ENCODE measurements at regions not wholly inside any gene's neighbourhood (a gene's known extent, or its start where the extent isn't known, plus 50 kb on each side); places are given as distances from the start of the nearest gene placed in this dataset.
"Not testable (repeated sequence)": the region's sequence is repeated elsewhere in the genome, so short reads cannot be mapped to it uniquely, and the experiment has no call there.

DNA sequence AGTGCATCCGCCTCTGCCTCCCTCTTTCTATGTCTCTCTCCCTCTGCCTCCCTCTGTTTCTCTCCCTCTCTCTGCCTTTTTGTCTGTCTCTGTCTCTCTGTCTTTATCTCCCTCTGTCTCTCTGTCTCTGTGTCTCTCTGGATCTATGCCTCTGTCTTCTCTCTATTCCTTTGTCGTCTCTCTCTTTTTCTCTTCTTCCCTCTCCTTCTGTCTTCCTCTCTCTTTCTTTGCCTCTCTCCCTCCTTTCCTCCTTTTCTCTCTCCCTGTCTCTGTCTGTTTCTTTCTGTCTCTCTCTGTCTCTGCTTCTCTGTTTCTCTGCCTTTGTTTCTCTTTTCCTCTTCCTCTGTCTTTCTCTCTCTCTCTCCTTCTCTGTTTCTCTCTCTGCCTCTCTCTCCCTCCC, 678.8 kb upstream of the NRP1 start:
- no peak for DNase-seq (ENCODE audit: low read depth)

DNA sequence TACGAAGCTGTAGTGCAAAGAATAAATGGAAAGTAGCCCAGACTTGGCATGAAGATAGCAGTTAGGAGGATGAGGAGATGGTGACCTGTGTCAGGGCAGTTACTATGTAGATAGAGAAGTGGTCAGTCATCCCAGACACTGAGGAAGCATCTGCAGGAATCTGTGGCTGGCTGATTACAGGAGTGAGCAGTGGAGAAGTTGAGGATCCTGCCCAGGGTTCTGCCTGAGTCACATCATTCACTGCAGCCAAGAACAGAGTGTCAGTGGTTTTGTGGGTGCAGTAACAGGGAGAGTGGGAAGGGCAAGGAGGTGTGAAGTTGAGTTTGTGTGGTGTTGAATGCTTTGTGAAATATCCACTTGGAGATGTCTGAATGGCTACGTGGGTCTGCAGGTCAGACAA, 676.4 kb upstream of the NRP1 start:
- no peak for DNase-seq (ENCODE audit: low read depth)

- DNase-seq (ENCODE audit: low read depth), result not testable (repeated sequence)
Measured at GRCh38 chr10:34010228-34010627, 675.8 kb upstream of the NRP1 start.

GRCh38 chr10:34008656-34009055, 674.2 kb upstream of the NRP1 start:
- no peak for DNase-seq (ENCODE audit: low read depth)

DNA sequence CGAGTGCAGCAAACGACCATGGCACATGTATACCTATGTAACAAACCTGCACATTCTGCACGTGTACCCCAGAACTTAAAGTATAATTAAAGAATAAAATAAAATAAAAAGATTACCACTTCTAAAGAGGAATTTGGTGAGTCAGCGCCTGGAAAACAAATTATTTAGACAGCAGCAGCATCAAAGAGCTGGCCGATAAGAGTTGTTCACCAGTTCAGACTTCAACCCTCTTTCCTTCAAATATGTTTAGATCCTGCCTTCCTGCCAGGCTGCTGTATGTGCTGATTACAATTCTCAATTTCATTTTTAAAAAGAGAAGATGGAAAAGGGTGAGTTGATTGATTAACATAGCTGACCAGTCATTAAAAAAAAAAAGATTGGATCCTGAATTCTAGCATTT, 672.0 kb upstream of the NRP1 start:
- DNase-seq (ENCODE audit: low read depth), result no peak

GRCh38 chr10:34003561-34003960, 669.1 kb upstream of the NRP1 start:
- DNase-seq (ENCODE audit: low read depth), result no peak

DNA sequence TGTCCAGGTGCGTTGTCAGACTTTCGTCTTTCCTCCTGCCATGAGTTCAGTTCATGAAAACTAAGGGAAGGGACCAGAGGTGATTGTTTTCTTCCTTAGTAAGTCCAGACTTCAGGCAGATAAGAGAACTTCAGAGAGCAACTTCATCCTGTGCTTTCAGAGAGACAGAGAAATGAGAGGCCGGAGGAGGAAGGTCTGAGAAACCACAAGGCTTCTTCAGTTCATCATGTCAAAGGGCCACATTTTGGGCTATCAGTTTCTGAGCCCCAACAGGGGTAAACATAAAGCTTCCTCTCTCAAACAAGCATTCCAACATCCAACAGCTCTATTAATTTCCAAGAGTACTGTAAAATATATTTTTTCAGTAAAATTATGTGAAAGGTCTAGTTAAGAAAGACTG, 668.4 kb upstream of the NRP1 start:
- no peak for DNase-seq (ENCODE audit: low read depth)

GRCh38 chr10:34001831-34002230, 667.4 kb upstream of the NRP1 start:
- DNase-seq (ENCODE audit: low read depth), result no peak

DNA sequence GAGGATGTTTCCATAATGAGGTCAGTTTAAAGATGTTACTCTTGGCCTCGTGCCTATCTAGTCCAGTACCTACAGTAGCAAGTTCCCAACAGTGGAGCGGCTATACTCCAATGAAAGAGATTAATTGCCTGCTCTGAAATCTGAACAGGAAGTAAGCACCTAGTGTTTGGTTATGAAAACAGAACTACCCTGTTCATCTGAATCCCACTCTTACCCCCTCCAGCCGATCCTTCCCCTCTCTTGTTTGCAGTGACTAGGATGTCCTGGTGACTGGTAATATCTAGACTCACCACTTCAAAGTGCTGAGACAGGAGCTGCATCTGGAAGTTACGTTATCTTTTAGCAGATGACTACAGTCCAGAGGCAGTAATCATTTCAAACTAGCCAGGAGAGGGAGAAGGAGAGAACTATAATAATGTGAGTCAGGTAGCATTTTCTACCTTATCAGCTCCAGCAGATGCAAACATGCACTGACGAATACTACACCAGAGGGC, 666.7 kb upstream of the NRP1 start:
- no peak for DNase-seq (ENCODE audit: low read depth)

- no peak for DNase-seq (ENCODE audit: low read depth)
Measured at GRCh38 chr10:33993917-33994316, 659.5 kb upstream of the NRP1 start.

DNA sequence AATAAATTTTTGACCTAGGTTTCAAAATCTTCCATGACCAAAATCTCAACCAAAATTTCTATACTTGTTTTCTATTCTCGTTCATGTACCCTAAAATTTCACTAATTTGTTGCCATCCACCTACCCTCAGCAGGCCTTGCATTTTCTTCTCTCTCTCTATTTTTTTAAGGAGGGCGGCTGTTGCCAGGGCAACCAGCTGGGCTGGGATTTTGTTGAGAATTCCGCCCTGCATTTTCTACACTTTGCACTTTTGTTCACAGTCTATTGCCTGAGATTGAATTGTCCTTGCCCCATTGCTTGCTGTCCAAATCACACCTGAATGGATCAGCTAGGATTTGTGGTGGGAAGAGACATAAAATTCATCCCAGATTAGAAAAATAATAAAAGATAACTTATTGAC, 657.5 kb upstream of the NRP1 start:
- no peak for DNase-seq (ENCODE audit: low read depth)

- no peak for DNase-seq (ENCODE audit: low read depth)
Measured at GRCh38 chr10:33986515-33986914, 652.0 kb upstream of the NRP1 start.

- no peak for DNase-seq (ENCODE audit: low read depth)
Measured at GRCh38 chr10:33986016-33986415, 651.5 kb upstream of the NRP1 start.

- no peak for DNase-seq (ENCODE audit: low read depth)
Measured at GRCh38 chr10:33982995-33983394, 648.5 kb upstream of the NRP1 start.

- no peak for DNase-seq (ENCODE audit: low read depth)
Measured at GRCh38 chr10:33981301-33981700, 646.8 kb upstream of the NRP1 start.

DNA sequence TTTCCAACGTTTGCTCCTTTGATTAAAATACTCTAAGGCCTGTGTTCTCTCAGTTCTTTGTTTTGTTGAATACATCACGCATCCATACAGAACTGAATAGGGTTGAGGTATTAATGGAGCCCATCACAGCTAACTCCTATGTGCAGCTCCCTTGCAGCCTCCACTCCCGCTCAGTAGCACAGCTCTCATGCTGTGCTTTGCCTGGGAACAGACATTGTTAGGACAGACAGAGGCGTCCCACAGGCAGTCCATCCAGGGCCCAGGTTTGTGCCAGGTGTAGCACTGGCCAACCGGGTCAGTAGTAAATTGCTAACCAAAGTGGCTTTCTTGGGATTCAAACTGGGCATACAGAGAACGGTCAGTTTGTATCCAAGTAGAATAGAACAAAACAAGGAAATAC, 644.7 kb upstream of the NRP1 start:
- DNase-seq (ENCODE audit: low read depth), result no peak

GRCh38 chr10:33975481-33975880, 641.0 kb upstream of the NRP1 start:
- no peak for DNase-seq (ENCODE audit: low read depth)

DNA sequence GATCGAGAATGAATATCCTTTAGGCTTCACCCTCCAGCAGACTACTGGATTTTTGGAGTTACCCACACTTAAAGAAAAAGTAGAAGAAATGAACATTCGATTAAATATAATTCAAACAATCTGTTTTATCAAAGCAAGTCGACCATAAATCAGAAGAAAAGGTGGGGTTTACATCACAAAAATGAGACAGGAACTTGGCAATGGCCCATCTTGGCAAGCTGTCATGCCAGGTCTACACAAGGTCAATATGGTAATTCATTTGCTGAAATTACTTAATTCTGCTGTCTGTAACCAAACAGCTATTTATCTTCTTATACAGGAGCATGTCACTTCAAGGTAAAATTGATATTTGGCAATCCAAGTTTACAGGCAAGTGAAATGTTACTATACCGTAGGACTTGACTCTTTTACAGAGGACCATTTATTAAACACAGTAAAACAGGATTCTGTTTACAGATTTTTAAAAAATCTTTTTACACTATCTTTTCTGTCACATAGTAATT, 640.6 kb upstream of the NRP1 start:
- DNase-seq (ENCODE audit: low read depth), result no peak

DNA sequence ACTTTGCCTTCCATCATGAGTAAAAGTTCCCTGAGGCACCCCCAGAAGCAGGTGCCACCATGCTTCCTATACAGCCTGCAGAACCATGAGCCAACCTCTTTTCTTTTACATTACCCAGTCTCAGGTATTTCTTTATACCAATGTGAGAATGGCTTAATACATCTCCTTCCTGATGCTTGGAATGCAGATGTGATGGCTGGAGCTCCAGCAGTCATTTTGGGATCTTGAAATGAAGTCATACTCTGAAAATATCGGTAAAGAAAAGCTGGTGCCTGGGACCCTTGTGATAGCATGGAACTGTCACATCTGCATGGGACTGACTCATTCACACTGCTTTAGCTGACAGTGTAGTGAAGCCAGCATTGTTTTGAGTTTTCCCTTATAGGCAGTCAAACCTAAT, 634.5 kb upstream of the NRP1 start:
- no peak for DNase-seq (ENCODE audit: low read depth)

GRCh38 chr10:33967606-33968120, 633.2 kb upstream of the NRP1 start:
- no peak for DNase-seq (ENCODE audit: low read depth)

GRCh38 chr10:33966946-33967345, 632.5 kb upstream of the NRP1 start:
- DNase-seq (ENCODE audit: low read depth), result no peak

DNA sequence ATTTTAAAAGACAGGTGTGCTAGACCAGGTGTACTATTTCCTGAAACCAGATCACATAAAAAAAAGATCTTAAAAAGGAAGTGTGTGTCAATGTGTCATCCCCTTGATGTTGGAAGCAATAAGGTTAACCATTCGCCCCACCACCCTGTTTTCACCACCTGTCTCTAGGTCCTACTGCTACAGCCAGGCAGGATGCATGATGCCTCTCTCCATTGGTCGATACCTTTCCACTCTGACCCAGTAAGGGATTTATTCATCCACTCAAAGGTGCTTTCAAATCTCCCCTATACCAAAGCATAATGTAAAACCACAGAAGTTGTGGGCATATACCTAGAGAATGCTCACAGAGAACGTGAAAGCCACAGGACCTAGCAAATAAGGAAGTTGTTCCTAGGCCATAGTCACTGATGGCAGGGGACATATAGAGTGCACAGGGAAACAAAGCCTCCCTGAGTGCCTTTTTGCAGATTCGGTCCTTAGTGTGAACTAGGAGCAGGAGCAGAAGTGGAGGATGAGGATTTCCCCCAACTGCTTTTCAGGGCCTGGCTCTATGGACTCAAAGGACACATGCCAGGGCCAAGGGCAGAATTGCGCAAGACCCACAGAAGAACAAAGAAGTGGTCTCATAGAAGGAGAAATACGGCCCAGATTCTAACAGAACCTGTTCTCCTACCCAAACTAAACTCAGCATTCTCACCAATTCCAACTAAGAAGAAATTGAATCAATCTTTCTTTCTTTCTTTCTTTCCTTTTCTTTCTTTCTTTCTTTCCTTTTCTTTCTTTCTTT, 631.5 kb upstream of the NRP1 start:
- DNase-seq (ENCODE audit: low read depth), result no peak

DNA sequence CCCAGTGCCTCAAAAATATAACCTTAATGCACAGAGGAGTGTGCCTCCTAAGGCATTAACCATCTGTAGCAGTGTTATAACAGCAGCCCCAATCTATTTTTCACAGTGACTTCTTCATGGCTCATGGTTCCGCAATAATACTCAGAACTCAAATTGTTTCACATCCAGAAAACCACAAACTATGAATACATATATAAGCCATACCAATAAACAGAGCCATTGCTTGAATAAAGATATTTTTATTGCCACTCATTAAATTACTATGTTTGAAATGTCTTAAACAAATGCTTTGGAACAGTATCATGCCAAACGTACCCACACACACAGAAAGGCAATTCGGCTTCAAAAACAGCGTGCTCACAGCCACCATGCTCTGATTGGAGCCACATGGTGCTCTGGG, 629.3 kb upstream of the NRP1 start:
- DNase-seq (ENCODE audit: low read depth), result no peak

DNA sequence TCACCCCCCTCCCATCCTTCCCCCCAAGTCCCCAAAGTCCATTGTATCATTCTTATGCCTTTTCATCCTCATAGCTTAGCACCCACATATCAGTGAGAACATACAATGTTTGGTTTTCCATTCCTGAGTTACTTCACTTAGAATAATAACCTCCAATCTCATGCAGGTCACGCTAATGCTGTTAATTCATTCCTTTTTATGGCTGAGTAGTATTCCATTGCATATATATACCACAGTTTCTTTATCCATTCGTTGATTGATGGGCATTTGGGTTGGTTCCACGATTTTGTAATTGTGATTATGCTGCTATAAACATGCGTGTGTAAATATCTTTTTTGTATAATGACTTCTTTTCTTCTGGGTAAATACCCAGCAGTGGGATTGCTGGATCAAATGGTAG, 621.9 kb upstream of the NRP1 start:
- DNase-seq (ENCODE audit: low read depth), result not testable (repeated sequence)
